Gastroesophageal sphincter (tissue), 3 donors: ENCODE measurements at regions not wholly inside any gene's neighbourhood (a gene's known extent, or its start where the extent isn't known, plus 50 kb on each side); places are given as distances from the start of the nearest gene placed in this dataset.

Source experiments
- CTCF ChIP-seq, 4 experiments: fragments of 200-600 bp in 2 of 4; fragments of 450-650 bp in 2 of 4; sonication (generic) in 1 of 4; IDR thresholded peaks; one replicate each; pipeline ENCODE4 v1.5.1; 2017 to 2019; ENCODE audit warnings: antibody characterized with exemption in 4 of 4, mild to moderate bottlenecking in 2 of 4, moderate library complexity in 2 of 4
- POLR2AphosphoS5 ChIP-seq: sonication (generic); formaldehyde crosslinking; IDR thresholded peaks from one replicate; pipeline ENCODE4 v1.6.1; 2017; ENCODE audit warnings: antibody characterized with exemption

GRCh38 chr13:54390841-54391240 is 1362.2 kb downstream of the OLFM4 start:
- TF ChIP-seq CTCF (IDR thresholded peaks at IDR 0.05) (no peak), POLR2AphosphoS5 (no peak)
